Mesothelial cell of epicardium (in vitro differentiated cells): ENCODE measurements at regions not wholly inside any gene's neighbourhood (a gene's known extent, or its start where the extent isn't known, plus 50 kb on each side); places are given as distances from the start of the nearest gene placed in this dataset.

Source experiments
- DNase-seq, 2 experiments: peaks; one replicate each; pipeline ENCODE4 v3.0.0; 2021; ENCODE audit warnings: low spot score in 2 of 2; ENCODE audit not compliant: unreplicated experiment in 2 of 2
- H3K27ac Mint-ChIP-seq: 2 replicates; pipeline ENCODE4 v1.8.0; 2021; ENCODE audit warnings: mixed read lengths
- H3K27me3 Mint-ChIP-seq: 2 replicates; pipeline ENCODE4 v1.8.0; 2021; ENCODE audit warnings: low read depth, mixed read lengths
- H3K36me3 Mint-ChIP-seq: 2 replicates; pipeline ENCODE4 v1.8.0; 2021; ENCODE audit warnings: mixed read lengths
- H3K4me1 Mint-ChIP-seq: 2 replicates; pipeline ENCODE4 v1.8.0; 2021; ENCODE audit warnings: mixed read lengths
- H3K4me3 Mint-ChIP-seq: 2 replicates; pipeline ENCODE4 v1.8.0; 2021; ENCODE audit warnings: mild to moderate bottlenecking, moderate library complexity, mixed read lengths
- H3K9me3 Mint-ChIP-seq: 2 replicates; pipeline ENCODE4 v1.8.0; 2021; ENCODE audit warnings: mixed read lengths
- CTCF ChIP-seq: fragments of 200-600 bp; sonication (generic); IDR thresholded peaks from one replicate; pipeline ENCODE4 v1.5.0; 2021; ENCODE audit warnings: antibody characterized with exemption; ENCODE audit not compliant: unreplicated experiment

GRCh38 chr7:46315891-46316290 lies 394.8 kb upstream of the IGFBP3 start:
- no peaks in the 10 kb centered on the region for H3K4me1 Mint-ChIP-seq
- no peak overlapping the region for H3K4me3 Mint-ChIP-seq
- no peak for DNase-seq
- H3K36me3 Mint-ChIP-seq, result no peaks in the 10 kb centered on the region
- TF ChIP-seq CTCF, result no peak
- peaks cover 16% of the 10 kb centered on the region for H3K9me3 Mint-ChIP-seq
- H3K27me3 Mint-ChIP-seq, result no peaks in the 10 kb centered on the region
- H3K27ac Mint-ChIP-seq, result no peak overlapping the region

- Mint-ChIP-seq H3K27me3 (no peaks in the 10 kb centered on the region), H3K4me3 (no peak overlapping the region), H3K27ac (no peak overlapping the region), H3K4me1 (no peaks in the 10 kb centered on the region), H3K9me3 (peaks cover 46% of the 10 kb centered on the region), H3K36me3 (peaks cover 11% of the 10 kb centered on the region)
- no peak for DNase-seq
- TF ChIP-seq CTCF, result no peak
Measured at GRCh38 chr7:46301677-46302076, 380.6 kb upstream of the IGFBP3 start.

- no peak for TF ChIP-seq CTCF
- H3K27me3 Mint-ChIP-seq, result no peaks in the 10 kb centered on the region
- DNase-seq, result no peak
- peaks cover 10% of the 10 kb centered on the region for H3K4me1 Mint-ChIP-seq
- no peak overlapping the region for H3K27ac Mint-ChIP-seq
- no peak overlapping the region for H3K4me3 Mint-ChIP-seq
- H3K36me3 Mint-ChIP-seq, result peaks cover 12% of the 10 kb centered on the region
- peaks cover 45% of the 10 kb centered on the region for H3K9me3 Mint-ChIP-seq
Measured at GRCh38 chr7:46297515-46297914, 376.4 kb upstream of the IGFBP3 start.

- H3K4me3 Mint-ChIP-seq, result no peak overlapping the region
- H3K36me3 Mint-ChIP-seq, result peaks cover 12% of the 10 kb centered on the region
- H3K4me1 Mint-ChIP-seq, result peaks cover 19% of the 10 kb centered on the region
- TF ChIP-seq CTCF, result no peak
- DNase-seq, result no peak
- H3K27me3 Mint-ChIP-seq, result no peaks in the 10 kb centered on the region
- peaks cover 45% of the 10 kb centered on the region for H3K9me3 Mint-ChIP-seq
- no peak overlapping the region for H3K27ac Mint-ChIP-seq
Measured at GRCh38 chr7:46296526-46296925, 375.5 kb upstream of the IGFBP3 start.

GRCh38 chr7:46294381-46294780 lies 373.3 kb upstream of the IGFBP3 start:
- Mint-ChIP-seq H3K4me1 (peaks cover 37% of the 10 kb centered on the region), H3K27me3 (no peaks in the 10 kb centered on the region), H3K4me3 (no peak overlapping the region), H3K36me3 (peaks cover 12% of the 10 kb centered on the region), H3K27ac (no peak overlapping the region), H3K9me3 (peaks cover 38% of the 10 kb centered on the region)
- TF ChIP-seq CTCF, result no peak
- no peak for DNase-seq

GRCh38 chr7:46292741-46293140 lies 371.7 kb upstream of the IGFBP3 start:
- Mint-ChIP-seq H3K4me3 (no peak overlapping the region), H3K27ac (peak overlapping the region; percentile 37), H3K9me3 (peaks cover 24% of the 10 kb centered on the region), H3K27me3 (no peaks in the 10 kb centered on the region), H3K4me1 (peaks cover 45% of the 10 kb centered on the region), H3K36me3 (peaks cover 5% of the 10 kb centered on the region)
- no peak for DNase-seq
- no peak for TF ChIP-seq CTCF
